HEK293 (cell line): ENCODE measurements at regions not wholly inside any gene's neighbourhood (a gene's known extent, or its start where the extent isn't known, plus 50 kb on each side); places are given as distances from the start of the nearest gene placed in this dataset.

Experiments used
- FEZF1 ChIP-seq: fragments of 450-650 bp; formaldehyde crosslinking; IDR thresholded peaks from 2 replicates; pipeline ENCODE4 v1.5.1; 2016; ENCODE audit warnings: missing biosample characterization, missing genetic modification characterization
- IKZF3 ChIP-seq: fragments of 450-650 bp; IDR thresholded peaks from 2 replicates; pipeline ENCODE4 v1.5.0; 2018; ENCODE audit warnings: missing biosample characterization, mild to moderate bottlenecking, missing genetic modification characterization, moderate library complexity
- MZF1 ChIP-seq: fragments of 450-650 bp; formaldehyde crosslinking; IDR thresholded peaks from 2 replicates; pipeline ENCODE4 v1.5.1; 2017; ENCODE audit warnings: missing biosample characterization, missing genetic modification characterization, borderline replicate concordance
- OVOL3 ChIP-seq: fragments of 450-650 bp; formaldehyde crosslinking; IDR thresholded peaks from 2 replicates; pipeline ENCODE4 v1.5.1; 2016; ENCODE audit warnings: missing biosample characterization, missing genetic modification characterization
- ZBTB17 ChIP-seq: fragments of 450-650 bp; formaldehyde crosslinking; IDR thresholded peaks from 2 replicates; pipeline ENCODE4 v1.5.1; 2016; ENCODE audit warnings: missing biosample characterization, missing genetic modification characterization
- ZNF133 ChIP-seq: fragments of 450-650 bp; formaldehyde crosslinking; IDR thresholded peaks from 2 replicates; pipeline ENCODE4 v1.5.1; 2016; ENCODE audit warnings: missing biosample characterization, missing genetic modification characterization
- ZNF19 ChIP-seq: fragments of 450-650 bp; formaldehyde crosslinking; IDR thresholded peaks from 2 replicates; pipeline ENCODE4; 2016; ENCODE audit warnings: missing biosample characterization, missing genetic modification characterization, low read depth
- ZNF214 ChIP-seq: fragments of 450-650 bp; formaldehyde crosslinking; IDR thresholded peaks from 2 replicates; pipeline ENCODE4 v1.5.1; 2017; ENCODE audit warnings: missing biosample characterization, mild to moderate bottlenecking, missing genetic modification characterization, borderline replicate concordance
- ZNF24 ChIP-seq: fragments of 450-650 bp; formaldehyde crosslinking; IDR thresholded peaks from 2 replicates; pipeline ENCODE4 v1.5.1; 2016; ENCODE audit warnings: missing biosample characterization, missing genetic modification characterization
- ZNF324 ChIP-seq: fragments of 450-650 bp; formaldehyde crosslinking; IDR thresholded peaks from 2 replicates; pipeline ENCODE4 v1.5.1; 2016; ENCODE audit warnings: missing biosample characterization, missing genetic modification characterization
- ZNF394 ChIP-seq: fragments of 450-650 bp; formaldehyde crosslinking; IDR thresholded peaks from 2 replicates; pipeline ENCODE4 v1.5.1; 2016; ENCODE audit warnings: missing biosample characterization, missing genetic modification characterization, mild to moderate bottlenecking, moderate library complexity, borderline replicate concordance
- ZNF48 ChIP-seq: fragments of 450-650 bp; formaldehyde crosslinking; IDR thresholded peaks from 2 replicates; pipeline ENCODE4 v1.5.1; 2016; ENCODE audit warnings: missing biosample characterization, missing genetic modification characterization
- ZNF548 ChIP-seq: fragments of 450-650 bp; formaldehyde crosslinking; IDR thresholded peaks from 2 replicates; pipeline ENCODE4 v1.5.1; 2016; ENCODE audit warnings: missing biosample characterization, missing genetic modification characterization
- ZNF600 ChIP-seq: fragments of 450-650 bp; formaldehyde crosslinking; IDR thresholded peaks from 2 replicates; pipeline ENCODE4 v1.5.1; 2016; ENCODE audit warnings: missing biosample characterization, missing genetic modification characterization
- ZNF629 ChIP-seq: fragments of 450-650 bp; formaldehyde crosslinking; IDR thresholded peaks from 2 replicates; pipeline ENCODE4 v1.5.1; 2017; ENCODE audit warnings: missing biosample characterization, missing genetic modification characterization
- ZNF664 ChIP-seq: fragments of 450-650 bp; formaldehyde crosslinking; IDR thresholded peaks from 2 replicates; pipeline ENCODE4 v1.5.1; 2016; ENCODE audit warnings: missing biosample characterization, missing genetic modification characterization
- ZNF776 ChIP-seq: fragments of 450-650 bp; formaldehyde crosslinking; IDR thresholded peaks from 2 replicates; pipeline ENCODE4 v1.5.0; 2017; ENCODE audit warnings: missing biosample characterization, missing genetic modification characterization, borderline replicate concordance
- ZNF785 ChIP-seq: fragments of 450-650 bp; formaldehyde crosslinking; IDR thresholded peaks from 2 replicates; pipeline ENCODE4 v1.5.1; 2016; ENCODE audit warnings: missing biosample characterization, missing genetic modification characterization
- ZNF843 ChIP-seq: fragments of 450-650 bp; formaldehyde crosslinking; IDR thresholded peaks from 2 replicates; pipeline ENCODE4 v1.5.1; 2016; ENCODE audit warnings: missing biosample characterization, missing genetic modification characterization
- ZSCAN30 ChIP-seq: fragments of 450-650 bp; IDR thresholded peaks from 2 replicates; pipeline ENCODE4 v1.5.1; 2018; ENCODE audit warnings: missing biosample characterization, mild to moderate bottlenecking, missing genetic modification characterization, moderate library complexity
- TF ChIP-seq, protein P1 (sequence below): fragments of 450-650 bp; formaldehyde crosslinking; IDR thresholded peaks from 2 replicates; pipeline ENCODE4 v1.5.1; 2016; ENCODE audit warnings: missing biosample characterization, missing genetic modification characterization
- TF ChIP-seq, protein P2 (sequence below): fragments of 450-650 bp; IDR thresholded peaks from 2 replicates; pipeline ENCODE4 v1.5.1; 2018; ENCODE audit warnings: missing biosample characterization, mild to moderate bottlenecking, missing genetic modification characterization
- TF ChIP-seq, protein P3 (sequence below): sonication (generic); formaldehyde crosslinking; IDR thresholded peaks from 2 replicates; pipeline ENCODE4 v1.8.1; 2022; ENCODE audit warnings: mild to moderate bottlenecking, moderate library complexity, missing genetic modification reagents
- TF ChIP-seq, protein P4 (sequence below): fragments of 450-650 bp; formaldehyde crosslinking; IDR thresholded peaks from 2 replicates; pipeline ENCODE4 v1.5.1; 2016; ENCODE audit warnings: missing biosample characterization, missing genetic modification characterization
- TF ChIP-seq, protein P5 (sequence below): fragments of 450-650 bp; formaldehyde crosslinking; IDR thresholded peaks from 2 replicates; pipeline ENCODE4 v1.5.1; 2017; ENCODE audit warnings: missing biosample characterization, missing genetic modification characterization
- TF ChIP-seq, protein P6 (sequence below): fragments of 450-650 bp; formaldehyde crosslinking; IDR thresholded peaks from 2 replicates; pipeline ENCODE4 v1.5.1; 2016; ENCODE audit warnings: missing biosample characterization, missing genetic modification characterization, low read depth

DNA sequence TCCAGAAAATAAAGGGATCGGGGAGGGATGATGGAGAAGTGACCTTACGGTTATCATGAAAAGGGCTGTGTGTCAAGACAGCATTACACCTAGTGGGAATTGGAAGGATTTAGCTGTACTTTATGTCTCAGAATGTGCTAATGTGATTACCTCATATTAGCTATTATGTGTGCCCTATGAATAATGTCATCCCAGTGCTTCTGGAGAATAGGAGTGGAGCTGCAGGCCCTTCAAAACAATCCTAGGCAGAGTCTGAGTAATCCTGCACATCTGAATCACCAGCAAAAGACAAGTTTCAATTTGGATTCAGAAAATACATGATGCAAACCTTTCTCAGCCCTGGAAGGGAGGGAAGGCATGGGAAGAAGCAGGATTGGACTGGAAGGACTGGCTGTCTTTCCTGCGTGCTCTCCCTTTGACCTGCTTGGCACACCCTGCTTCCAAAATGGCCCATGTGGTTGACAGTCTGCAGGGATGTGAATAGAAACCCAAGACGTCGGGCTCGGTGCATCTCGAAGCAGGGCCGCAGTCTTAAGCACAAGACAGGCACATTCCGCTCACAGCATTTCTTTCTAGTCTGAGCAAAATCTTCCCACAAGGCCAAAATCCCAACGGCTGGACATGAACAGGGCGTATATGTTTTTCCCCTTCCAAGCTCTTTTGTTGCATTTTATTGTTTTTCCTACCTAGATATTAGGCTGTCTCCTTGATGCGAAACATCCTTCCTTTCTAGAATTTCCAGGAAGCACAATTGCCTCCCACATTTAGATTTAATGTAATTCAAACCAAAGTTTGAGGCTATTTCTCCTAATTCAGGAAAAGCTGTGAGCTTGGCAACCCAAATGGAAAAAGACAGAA lies 54.3 kb upstream of the TARBP1 start (continued):
- TF ChIP-seq ZNF324 (tag by site-specific recombination) (peak; percentile 69; the same call in 1 of the 2 replicates), ZNF548 (tag by site-specific recombination) (no peak), ZNF394 (no peak; the same call in 1 of the 2 replicates), ZNF776 (tag by site-specific recombination) (no peak), ZNF19 (tag by site-specific recombination) (no peak), MZF1 (tag by site-specific recombination) (no peak), FEZF1 (tag by site-specific recombination) (peak; percentile 30), ZNF24 (peak; percentile 93), ZNF843 (tag by site-specific recombination) (0 out of 2 replicates have a peak, but pooled peaks have one; percentile 21), ZNF664 (tag by site-specific recombination) (no peak), ZNF214 (tag by site-specific recombination) (no peak), IKZF3 (peak; percentile 39; the same call in 1 of the 2 replicates), ZNF48 (tag by site-specific recombination) (no peak), ZNF629 (peak; percentile 92), ZSCAN30 (tag by site-specific recombination) (no peak), ZBTB17 (tag by site-specific recombination) (peak; percentile 63), ZNF785 (tag by site-specific recombination) (no peak), ZNF600 (tag by site-specific recombination) (peak; percentile 88), ZNF133 (no peak), OVOL3 (tag by site-specific recombination) (no peak)
- TF ChIP-seq, protein P1, sequence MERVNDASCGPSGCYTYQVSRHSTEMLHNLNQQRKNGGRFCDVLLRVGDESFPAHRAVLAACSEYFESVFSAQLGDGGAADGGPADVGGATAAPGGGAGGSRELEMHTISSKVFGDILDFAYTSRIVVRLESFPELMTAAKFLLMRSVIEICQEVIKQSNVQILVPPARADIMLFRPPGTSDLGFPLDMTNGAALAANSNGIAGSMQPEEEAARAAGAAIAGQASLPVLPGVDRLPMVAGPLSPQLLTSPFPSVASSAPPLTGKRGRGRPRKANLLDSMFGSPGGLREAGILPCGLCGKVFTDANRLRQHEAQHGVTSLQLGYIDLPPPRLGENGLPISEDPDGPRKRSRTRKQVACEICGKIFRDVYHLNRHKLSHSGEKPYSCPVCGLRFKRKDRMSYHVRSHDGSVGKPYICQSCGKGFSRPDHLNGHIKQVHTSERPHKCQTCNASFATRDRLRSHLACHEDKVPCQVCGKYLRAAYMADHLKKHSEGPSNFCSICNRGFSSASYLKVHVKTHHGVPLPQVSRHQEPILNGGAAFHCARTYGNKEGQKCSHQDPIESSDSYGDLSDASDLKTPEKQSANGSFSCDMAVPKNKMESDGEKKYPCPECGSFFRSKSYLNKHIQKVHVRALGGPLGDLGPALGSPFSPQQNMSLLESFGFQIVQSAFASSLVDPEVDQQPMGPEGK, result no peak
- TF ChIP-seq, protein P2, sequence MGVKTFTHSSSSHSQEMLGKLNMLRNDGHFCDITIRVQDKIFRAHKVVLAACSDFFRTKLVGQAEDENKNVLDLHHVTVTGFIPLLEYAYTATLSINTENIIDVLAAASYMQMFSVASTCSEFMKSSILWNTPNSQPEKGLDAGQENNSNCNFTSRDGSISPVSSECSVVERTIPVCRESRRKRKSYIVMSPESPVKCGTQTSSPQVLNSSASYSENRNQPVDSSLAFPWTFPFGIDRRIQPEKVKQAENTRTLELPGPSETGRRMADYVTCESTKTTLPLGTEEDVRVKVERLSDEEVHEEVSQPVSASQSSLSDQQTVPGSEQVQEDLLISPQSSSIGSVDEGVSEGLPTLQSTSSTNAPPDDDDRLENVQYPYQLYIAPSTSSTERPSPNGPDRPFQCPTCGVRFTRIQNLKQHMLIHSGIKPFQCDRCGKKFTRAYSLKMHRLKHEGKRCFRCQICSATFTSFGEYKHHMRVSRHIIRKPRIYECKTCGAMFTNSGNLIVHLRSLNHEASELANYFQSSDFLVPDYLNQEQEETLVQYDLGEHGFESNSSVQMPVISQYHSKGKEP (tag by site-specific recombination), result 0 out of 2 replicates have a peak, but pooled peaks have one; percentile 3
- TF ChIP-seq, protein P3, sequence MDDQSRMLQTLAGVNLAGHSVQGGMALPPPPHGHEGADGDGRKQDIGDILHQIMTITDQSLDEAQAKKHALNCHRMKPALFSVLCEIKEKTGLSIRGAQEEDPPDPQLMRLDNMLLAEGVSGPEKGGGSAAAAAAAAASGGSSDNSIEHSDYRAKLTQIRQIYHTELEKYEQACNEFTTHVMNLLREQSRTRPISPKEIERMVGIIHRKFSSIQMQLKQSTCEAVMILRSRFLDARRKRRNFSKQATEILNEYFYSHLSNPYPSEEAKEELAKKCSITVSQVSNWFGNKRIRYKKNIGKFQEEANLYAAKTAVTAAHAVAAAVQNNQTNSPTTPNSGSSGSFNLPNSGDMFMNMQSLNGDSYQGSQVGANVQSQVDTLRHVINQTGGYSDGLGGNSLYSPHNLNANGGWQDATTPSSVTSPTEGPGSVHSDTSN, result no peak
- TF ChIP-seq, protein P4, sequence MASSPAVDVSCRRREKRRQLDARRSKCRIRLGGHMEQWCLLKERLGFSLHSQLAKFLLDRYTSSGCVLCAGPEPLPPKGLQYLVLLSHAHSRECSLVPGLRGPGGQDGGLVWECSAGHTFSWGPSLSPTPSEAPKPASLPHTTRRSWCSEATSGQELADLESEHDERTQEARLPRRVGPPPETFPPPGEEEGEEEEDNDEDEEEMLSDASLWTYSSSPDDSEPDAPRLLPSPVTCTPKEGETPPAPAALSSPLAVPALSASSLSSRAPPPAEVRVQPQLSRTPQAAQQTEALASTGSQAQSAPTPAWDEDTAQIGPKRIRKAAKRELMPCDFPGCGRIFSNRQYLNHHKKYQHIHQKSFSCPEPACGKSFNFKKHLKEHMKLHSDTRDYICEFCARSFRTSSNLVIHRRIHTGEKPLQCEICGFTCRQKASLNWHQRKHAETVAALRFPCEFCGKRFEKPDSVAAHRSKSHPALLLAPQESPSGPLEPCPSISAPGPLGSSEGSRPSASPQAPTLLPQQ (tag by site-specific recombination), result peak; percentile 81; the same call in 1 of the 2 replicates
- TF ChIP-seq, protein P5, sequence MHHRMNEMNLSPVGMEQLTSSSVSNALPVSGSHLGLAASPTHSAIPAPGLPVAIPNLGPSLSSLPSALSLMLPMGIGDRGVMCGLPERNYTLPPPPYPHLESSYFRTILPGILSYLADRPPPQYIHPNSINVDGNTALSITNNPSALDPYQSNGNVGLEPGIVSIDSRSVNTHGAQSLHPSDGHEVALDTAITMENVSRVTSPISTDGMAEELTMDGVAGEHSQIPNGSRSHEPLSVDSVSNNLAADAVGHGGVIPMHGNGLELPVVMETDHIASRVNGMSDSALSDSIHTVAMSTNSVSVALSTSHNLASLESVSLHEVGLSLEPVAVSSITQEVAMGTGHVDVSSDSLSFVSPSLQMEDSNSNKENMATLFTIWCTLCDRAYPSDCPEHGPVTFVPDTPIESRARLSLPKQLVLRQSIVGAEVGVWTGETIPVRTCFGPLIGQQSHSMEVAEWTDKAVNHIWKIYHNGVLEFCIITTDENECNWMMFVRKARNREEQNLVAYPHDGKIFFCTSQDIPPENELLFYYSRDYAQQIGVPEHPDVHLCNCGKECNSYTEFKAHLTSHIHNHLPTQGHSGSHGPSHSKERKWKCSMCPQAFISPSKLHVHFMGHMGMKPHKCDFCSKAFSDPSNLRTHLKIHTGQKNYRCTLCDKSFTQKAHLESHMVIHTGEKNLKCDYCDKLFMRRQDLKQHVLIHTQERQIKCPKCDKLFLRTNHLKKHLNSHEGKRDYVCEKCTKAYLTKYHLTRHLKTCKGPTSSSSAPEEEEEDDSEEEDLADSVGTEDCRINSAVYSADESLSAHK (tag by site-specific recombination), result no peak
- TF ChIP-seq, protein P6, sequence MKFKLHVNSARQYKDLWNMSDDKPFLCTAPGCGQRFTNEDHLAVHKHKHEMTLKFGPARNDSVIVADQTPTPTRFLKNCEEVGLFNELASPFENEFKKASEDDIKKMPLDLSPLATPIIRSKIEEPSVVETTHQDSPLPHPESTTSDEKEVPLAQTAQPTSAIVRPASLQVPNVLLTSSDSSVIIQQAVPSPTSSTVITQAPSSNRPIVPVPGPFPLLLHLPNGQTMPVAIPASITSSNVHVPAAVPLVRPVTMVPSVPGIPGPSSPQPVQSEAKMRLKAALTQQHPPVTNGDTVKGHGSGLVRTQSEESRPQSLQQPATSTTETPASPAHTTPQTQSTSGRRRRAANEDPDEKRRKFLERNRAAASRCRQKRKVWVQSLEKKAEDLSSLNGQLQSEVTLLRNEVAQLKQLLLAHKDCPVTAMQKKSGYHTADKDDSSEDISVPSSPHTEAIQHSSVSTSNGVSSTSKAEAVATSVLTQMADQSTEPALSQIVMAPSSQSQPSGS (tag by site-specific recombination), result peak; percentile 96
